HUDEP-2 (cell line): ENCODE measurements at regions not wholly inside any gene's neighbourhood (a gene's known extent, or its start where the extent isn't known, plus 50 kb on each side); places are given as distances from the start of the nearest gene placed in this dataset.

ENCODE experiments used
- DNase-seq, 76 experiments: peaks; one replicate each; lab custom pipeline; 2025; ENCODE audit not compliant: unreplicated experiment in 76 of 76; lab: John Stamatoyannopoulos, UW

GRCh38 chr4:182973511-182973911 is 56.3 kb upstream of the DCTD start:
- DNase-seq: no peak

GRCh38 chr4:182971702-182972101 is 54.5 kb upstream of the DCTD start:
- DNase-seq: no peak

GRCh38 chr4:182969651-182970279 is 52.6 kb upstream of the DCTD start:
- DNase-seq: peak in 68 of 76 experiments; percentile 2 to 80 (median 56)

GRCh38 chr4:182968917-182969650 is 51.9 kb upstream of the DCTD start:
- DNase-seq: peak in 7 of 76 experiments; percentile 5 to 51 (median 43)

GRCh38 chr4:182967403-182967802 is 50.2 kb upstream of the DCTD start:
- DNase-seq: no peak
